A673 (cell line): ENCODE measurements at regions not wholly inside any gene's neighbourhood (a gene's known extent, or its start where the extent isn't known, plus 50 kb on each side); places are given as distances from the start of the nearest gene placed in this dataset.

Experiments
- CTCF ChIP-seq: fragments of 300-800, 200-600 bp; sonication (generic); conservative IDR thresholded peaks from 2 replicates; pipeline ENCODE4 v1.5.1; 2017; ENCODE audit warnings: low read depth, mild to moderate bottlenecking, antibody characterized with exemption, low read length, moderate library complexity, mixed read lengths
- EZH2 ChIP-seq: fragments of 200-600 bp; sonication (generic); IDR thresholded peaks from 2 replicates; pipeline ENCODE4 v1.6.1; 2017; ENCODE audit warnings: borderline replicate concordance, low read depth, mild to moderate bottlenecking, mixed read lengths, antibody characterized with exemption, low read length; ENCODE audit not compliant: poor library complexity, severe bottlenecking

- TF ChIP-seq EZH2 (no peak), CTCF (no peak)
Observed at GRCh38 chr12:77372026-77372425, 306.7 kb upstream of the E2F7 start.
